NCI-H1105 (cell line): ENCODE measurements at regions not wholly inside any gene's neighbourhood (a gene's known extent, or its start where the extent isn't known, plus 50 kb on each side); places are given as distances from the start of the nearest gene placed in this dataset.
A peak's percentile ranks its signal among the peaks of the same experiment; 100 is the strongest.

ENCODE experiments used
- DNase-seq: peaks from one replicate; lab custom pipeline; 2025; lab: John Stamatoyannopoulos, UW

- no peak for DNase-seq
Measured at GRCh38 chr10:88083597-88083989, 220.2 kb downstream of the PTEN start.

GRCh38 chr10:88086187-88086960 is 222.9 kb downstream of the PTEN start:
- DNase-seq, result no peak

GRCh38 chr10:88088441-88089340 is 225.3 kb downstream of the PTEN start:
- no peak for DNase-seq

DNA sequence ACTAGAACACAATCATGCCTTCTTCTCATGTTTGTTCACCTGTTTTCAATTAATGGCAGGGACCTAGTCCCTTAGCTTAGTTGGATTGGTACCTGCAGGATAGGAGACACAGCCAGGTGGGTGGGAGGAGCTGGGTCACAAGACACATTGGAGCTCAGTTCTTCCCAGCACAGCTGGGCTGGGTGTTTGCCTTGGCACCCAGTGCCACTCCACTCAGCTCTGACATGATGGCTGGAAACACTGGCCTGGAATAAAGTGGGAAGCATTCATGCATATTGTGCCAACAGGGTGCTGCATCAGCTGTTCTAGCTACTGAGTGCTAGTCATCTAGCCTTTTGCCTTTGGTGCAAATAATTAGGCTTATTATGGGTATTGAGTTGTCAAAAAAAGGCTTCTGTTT is 226.1 kb downstream of the PTEN start:
- peak; percentile 80 for DNase-seq

GRCh38 chr10:88090568-88091214 is 227.3 kb downstream of the PTEN start:
- no peak for DNase-seq

DNA sequence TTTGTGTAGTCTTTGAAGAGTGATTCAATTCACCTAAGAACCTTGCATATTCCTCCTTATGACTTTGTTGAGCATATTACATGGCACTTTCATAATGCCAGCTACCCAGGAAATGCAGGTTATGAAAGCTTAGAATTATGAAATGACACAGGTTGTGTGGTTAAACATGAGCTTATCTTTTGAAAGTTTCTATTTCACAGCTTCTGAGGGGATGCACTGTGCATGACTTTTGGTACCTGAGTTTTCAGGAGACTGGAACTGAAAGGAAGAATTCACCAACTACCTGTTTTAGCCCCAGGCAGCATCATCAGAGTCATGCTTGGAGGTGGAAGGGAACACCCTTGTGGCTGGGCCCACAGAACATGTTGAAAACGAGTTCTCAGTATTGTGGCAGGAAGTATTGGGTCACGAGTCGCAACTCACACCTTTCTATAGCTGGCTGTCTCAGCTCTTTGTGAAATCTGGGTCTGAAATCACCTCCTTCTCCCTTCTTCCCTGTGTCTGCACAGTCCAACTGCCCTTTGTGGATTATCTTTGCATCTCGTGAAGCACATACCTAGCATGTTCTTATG is 228.2 kb downstream of the PTEN start:
- no peak for DNase-seq

DNA sequence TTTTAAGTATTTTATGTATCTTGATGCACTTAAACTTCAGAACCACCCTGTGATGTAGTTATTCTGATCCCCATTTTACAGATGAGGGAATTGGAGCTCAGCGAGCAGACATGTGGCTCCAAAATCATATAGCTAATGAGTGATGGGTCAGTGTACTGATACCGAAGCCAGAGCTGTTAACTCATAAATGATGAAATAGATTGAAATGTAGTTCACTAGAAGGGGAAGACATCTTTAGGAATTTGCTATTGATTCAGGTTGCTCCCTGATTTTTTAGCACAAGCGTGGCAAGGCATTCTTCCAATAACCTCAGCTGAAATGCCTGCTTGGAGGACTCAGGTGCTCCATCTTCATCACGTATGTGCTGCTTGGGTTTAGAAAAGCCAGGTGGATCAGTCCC is 228.8 kb downstream of the PTEN start:
- no peak for DNase-seq

GRCh38 chr10:88092973-88093372 is 229.5 kb downstream of the PTEN start:
- peak; percentile 7 for DNase-seq

DNA sequence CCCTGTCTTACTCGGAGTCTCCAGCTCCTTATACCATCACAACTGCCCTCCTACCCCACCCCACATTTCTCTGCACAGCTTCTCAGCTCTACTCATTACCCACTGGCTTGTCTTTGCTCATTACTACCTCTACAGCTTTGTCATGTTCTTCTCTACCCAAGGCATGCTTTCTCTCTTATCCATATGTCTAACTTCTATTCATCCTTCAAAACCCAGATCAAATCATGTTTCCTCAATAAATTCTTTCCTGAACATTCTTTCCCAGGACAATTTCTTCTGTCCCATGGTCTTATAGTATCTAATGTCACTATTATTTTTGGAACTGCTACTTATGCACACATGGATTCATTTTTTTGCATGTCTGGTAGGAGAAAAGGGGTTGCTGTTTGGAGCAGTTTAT is 231.4 kb downstream of the PTEN start:
- DNase-seq, result no peak

- DNase-seq, result no peak
Measured at GRCh38 chr10:88095223-88095721, 231.8 kb downstream of the PTEN start.

GRCh38 chr10:88095778-88096431 is 232.5 kb downstream of the PTEN start:
- no peak for DNase-seq

DNA sequence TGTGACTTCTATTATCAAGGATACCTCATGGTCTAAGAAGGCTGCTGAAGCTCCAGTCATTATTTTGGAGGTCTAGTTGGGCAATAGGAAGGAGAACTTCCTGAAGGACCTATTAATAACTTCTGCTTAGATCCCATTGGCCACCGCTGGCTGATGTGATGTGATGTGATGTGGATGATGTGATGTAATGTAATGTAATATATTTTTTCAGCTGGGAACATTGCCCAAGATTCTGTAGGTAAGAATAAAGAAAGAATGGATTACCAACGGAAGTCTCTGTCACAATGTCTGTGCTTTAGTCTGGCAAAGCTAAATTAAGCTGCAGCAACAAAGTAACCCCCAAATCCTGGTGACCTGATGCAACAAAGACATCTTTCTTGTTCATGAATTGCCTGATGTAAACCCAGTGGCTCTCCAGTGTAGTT is 233.7 kb downstream of the PTEN start:
- no peak for DNase-seq

- DNase-seq, result no peak
Measured at GRCh38 chr10:88097536-88097935, 234.1 kb downstream of the PTEN start.

DNA sequence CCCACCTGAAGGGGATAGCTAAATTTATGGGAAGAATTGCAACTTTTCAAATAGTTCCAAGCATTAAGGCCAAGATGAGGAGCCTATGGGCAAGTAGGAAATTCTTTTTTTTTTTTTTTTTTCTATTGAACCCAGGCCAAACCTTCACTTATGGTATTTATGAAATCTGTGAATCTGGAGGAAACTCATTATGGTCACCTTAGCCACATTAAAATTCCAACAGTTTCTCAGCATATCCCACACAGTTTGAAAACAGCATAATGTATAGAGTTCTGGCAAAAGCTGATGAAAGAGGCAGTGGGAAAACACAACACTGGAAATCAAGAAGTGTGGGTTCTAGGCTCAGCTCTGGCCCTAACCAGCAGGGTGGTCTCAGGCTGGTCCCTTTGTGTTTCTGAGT is 236.9 kb downstream of the PTEN start:
- no peak for DNase-seq

- no peak for DNase-seq
Measured at GRCh38 chr10:88101666-88102065, 238.2 kb downstream of the PTEN start.

GRCh38 chr10:88103576-88103975 is 240.2 kb downstream of the PTEN start:
- DNase-seq, result no peak

DNA sequence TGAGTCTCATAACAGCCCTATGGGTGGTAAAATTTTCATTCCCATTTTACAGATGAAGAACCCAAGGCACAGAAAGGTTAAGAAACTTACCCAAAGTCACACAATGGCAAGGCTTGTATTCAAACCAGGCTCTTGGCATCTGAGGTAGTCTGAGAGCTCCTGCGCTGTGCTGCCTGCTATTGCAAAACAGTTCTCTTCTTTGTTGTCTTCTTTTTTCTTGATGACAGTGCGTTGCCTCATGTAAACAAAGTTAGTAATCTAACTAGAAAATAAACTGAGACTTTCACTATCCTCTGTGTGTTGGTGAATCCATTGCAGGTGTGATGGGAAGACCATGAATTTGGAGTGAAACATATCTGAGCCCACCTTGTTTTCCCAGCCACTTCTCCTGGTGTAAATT is 240.8 kb downstream of the PTEN start:
- no peak for DNase-seq

GRCh38 chr10:88106366-88106765 is 242.9 kb downstream of the PTEN start:
- DNase-seq, result no peak

- DNase-seq, result no peak
Measured at GRCh38 chr10:88107296-88108097, 244.1 kb downstream of the PTEN start.

GRCh38 chr10:88108115-88108610 is 244.7 kb downstream of the PTEN start:
- no peak for DNase-seq

DNA sequence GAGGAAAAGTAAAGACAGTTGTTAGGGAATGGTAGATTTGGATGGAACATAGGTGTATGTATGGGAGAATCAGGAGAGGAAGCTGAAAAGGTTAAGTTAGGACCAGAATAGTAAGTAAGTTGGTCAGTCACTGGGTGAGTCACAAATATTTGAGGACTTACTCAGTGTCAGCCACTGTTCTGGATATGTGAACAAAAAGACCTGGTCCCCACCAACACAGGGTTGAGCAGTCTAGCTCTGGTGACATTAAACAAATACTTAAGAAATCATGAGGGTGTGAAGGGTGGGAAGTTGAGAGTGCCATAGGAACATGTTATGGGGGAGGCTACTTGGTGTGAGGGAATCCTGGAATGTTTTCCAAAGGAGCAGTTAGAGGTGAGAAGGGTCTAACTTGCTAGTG is 246.9 kb downstream of the PTEN start:
- no peak for DNase-seq
